Fibroblast of skin of right quadriceps (primary cell): ENCODE measurements at regions not wholly inside any gene's neighbourhood (a gene's known extent, or its start where the extent isn't known, plus 50 kb on each side); places are given as distances from the start of the nearest gene placed in this dataset.
"Not testable (repeated sequence)": the region's sequence is repeated elsewhere in the genome, so short reads cannot be mapped to it uniquely, and the experiment has no call there.

Experiments used
- DNase-seq: peaks from one replicate; pipeline ENCODE4 v3.0.0-alpha.2; 2013

- DNase-seq = no peak
These were observed 216.0 kb upstream of the SFSWAP start for GRCh38 chr12:131494741-131495524.

- DNase-seq = no peak
These were observed 212.9 kb upstream of the SFSWAP start for GRCh38 chr12:131497966-131498365.

GRCh38 chr12:131499160-131499863, 211.6 kb upstream of the SFSWAP start:
- no peak for DNase-seq

- no peak for DNase-seq
These were observed 211.1 kb upstream of the SFSWAP start for GRCh38 chr12:131499864-131500190.

- no peak for DNase-seq
These were observed 210.3 kb upstream of the SFSWAP start for GRCh38 chr12:131500564-131500963.

- DNase-seq = no peak
These were observed 205.3 kb upstream of the SFSWAP start for GRCh38 chr12:131505561-131505960.

- DNase-seq = no peak
These were observed 204.5 kb upstream of the SFSWAP start for GRCh38 chr12:131506426-131506825.

GRCh38 chr12:131507094-131507493, 203.8 kb upstream of the SFSWAP start:
- no peak for DNase-seq

GRCh38 chr12:131507881-131508280, 203.0 kb upstream of the SFSWAP start:
- DNase-seq = no peak

GRCh38 chr12:131509701-131510100, 201.2 kb upstream of the SFSWAP start:
- DNase-seq = no peak

- DNase-seq = no peak
These were observed 200.5 kb upstream of the SFSWAP start for GRCh38 chr12:131510431-131510830.

GRCh38 chr12:131511391-131511802, 199.5 kb upstream of the SFSWAP start:
- peak; percentile 31 for DNase-seq

GRCh38 chr12:131511803-131512561, 198.9 kb upstream of the SFSWAP start:
- no peak for DNase-seq

GRCh38 chr12:131513606-131514005, 197.3 kb upstream of the SFSWAP start:
- DNase-seq = no peak

- DNase-seq = not testable (repeated sequence)
These were observed 190.3 kb upstream of the SFSWAP start for GRCh38 chr12:131520553-131520952.

GRCh38 chr12:131521326-131521725, 189.6 kb upstream of the SFSWAP start:
- DNase-seq = no peak

- no peak for DNase-seq
These were observed 184.9 kb upstream of the SFSWAP start for GRCh38 chr12:131525795-131526508.

- DNase-seq = no peak
These were observed 183.8 kb upstream of the SFSWAP start for GRCh38 chr12:131527092-131527491.

GRCh38 chr12:131527736-131528135, 183.2 kb upstream of the SFSWAP start:
- DNase-seq = no peak

GRCh38 chr12:131528144-131528543, 182.7 kb upstream of the SFSWAP start:
- no peak for DNase-seq

- DNase-seq = no peak
These were observed 182.2 kb upstream of the SFSWAP start for GRCh38 chr12:131528667-131529066.

GRCh38 chr12:131529196-131530040, 181.5 kb upstream of the SFSWAP start:
- DNase-seq = no peak
